ENCODE measurements at regions not wholly inside any gene's neighbourhood (a gene's known extent, or its start where the extent isn't known, plus 50 kb on each side); places are given as distances from the start of the nearest gene placed in this dataset.
"Not testable (repeated sequence)": the region's sequence is repeated elsewhere in the genome, so short reads cannot be mapped to it uniquely, and the experiment has no call there.

DNA sequence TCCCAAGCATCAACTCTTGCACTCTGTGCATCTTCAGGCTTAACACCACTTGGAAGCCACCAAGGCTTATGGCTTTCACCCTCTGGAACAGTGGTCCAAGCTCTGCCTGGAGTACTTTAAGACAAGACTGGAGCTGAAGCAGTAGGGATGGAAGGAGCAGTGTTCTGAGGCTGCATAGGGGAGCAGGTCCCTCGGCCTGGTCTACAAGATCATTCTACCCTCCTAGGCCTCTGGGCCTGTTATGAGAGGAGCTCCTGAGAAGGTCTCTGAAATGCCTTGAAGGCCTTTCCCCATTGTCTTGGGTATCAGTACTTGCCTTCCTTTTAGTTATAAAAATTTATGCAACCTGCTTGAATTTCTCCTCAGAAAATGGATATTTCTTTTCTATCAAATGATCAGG is 286.7 kb downstream of the CPXCR1 start:
- DNase-seq: no peak

DNA sequence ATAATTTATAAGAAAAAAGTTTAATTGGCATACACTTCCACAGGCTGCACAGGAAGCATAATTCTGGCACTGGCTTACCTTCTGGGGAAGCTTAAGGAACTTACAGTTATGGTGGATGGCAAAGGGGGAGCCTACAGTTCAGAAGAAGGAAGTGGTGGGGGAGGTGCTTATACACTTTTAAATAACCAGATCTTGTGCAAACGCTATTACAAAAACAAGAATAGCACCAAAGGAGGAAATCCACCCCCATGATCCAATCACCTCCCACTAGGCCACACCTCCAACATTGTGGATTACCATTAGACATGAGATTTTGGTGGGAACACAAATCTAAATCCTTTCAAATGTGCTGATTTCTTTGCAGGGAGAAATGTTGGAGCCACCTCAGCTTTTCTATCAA is 287.7 kb downstream of the CPXCR1 start:
- DNase-seq: no peak

DNA sequence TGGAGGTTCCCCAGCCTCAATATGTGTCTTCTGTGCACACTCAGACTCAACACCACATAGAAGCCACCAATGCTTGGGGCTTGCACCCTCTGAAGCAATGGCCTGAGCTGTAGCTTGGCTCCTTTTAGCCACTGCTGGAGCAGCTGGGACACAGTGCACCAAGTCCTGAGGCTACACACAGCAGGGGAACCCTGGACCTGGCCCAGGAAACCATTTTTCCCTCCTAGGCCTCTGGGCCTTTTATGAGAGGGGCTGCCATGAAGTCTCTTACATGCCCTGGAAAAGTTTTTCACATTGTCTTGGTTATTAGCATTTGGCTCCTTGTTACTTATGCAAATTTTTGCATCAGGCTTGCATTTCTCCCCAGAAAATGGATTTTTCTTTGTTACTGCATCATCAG is 306.2 kb downstream of the CPXCR1 start:
- no peak for DNase-seq

DNA sequence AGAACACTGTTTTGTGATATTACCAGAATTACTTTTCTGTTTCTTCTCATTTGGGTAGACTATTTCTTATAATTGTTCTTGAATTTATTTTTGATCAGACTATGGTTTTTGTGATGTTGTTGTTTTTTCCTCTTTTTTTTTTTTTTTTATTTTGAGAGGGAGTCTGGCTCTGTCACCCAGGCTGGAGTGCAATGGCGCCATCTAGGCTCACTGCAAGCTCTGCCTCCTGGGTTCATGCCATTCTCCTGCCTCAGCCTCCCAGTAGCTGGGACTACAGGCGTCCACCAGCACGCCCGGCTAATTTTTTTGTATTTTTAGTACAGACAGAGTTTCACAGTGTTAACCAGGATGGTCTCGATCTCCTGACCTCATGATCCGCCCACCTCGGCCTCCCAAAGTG is 352.6 kb downstream of the CPXCR1 start:
- DNase-seq: not testable (repeated sequence)

DNA sequence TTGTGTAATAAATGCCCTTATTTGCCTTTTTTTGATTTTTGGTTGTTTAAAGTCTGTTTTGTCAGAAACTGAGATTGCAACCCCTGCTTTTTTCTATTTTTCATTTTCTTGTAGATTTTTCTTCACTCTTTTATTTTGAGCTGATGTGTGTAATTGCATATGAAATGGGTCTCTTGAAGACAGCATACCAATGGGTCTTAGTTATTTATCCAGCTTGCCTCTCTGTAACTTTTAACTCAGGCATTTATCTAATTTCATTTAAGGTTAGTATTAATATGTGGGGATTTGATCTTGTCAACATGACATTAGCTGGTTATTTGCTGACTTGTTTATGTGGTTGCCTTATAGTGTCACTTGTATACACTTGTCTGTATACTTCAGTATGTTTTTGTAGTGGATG is 378.0 kb downstream of the CPXCR1 start:
- DNase-seq: no peak
